ENCODE measurements at regions not wholly inside any gene's neighbourhood (a gene's known extent, or its start where the extent isn't known, plus 50 kb on each side); places are given as distances from the start of the nearest gene placed in this dataset.

DNA sequence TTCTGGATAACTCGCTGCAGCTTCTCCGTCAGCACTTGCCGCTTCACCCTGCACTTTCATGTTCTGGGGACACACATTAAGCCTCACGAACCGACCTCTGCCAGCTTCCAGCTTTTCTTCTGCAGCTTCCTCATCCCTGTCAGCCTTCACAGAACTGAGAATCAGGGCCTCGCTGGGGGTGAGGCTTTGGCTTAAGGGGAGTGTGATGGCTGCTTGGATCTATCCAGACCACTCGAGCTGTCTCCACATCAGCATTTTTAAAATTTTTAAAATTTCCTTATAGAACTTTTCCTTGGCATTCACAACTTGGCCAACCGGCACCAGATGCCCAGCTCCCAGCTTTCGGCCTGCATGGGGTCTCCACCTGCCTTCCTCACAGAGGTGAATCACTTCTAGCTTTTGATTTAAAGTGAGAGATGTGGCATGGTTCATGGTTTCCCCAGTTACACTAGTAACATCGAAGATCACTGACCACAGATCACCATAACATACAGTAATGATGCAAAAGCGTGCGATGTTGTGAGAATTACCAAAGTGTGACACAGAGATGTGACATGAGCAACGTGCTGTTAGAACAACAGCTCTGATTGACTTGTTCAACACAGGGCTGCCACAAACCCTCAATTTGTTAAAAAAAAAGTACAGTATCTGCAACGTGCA is 139.1 kb upstream of the C14orf180 start:
- DNase-seq (ENCODE audit: low read depth) = no peak

DNA sequence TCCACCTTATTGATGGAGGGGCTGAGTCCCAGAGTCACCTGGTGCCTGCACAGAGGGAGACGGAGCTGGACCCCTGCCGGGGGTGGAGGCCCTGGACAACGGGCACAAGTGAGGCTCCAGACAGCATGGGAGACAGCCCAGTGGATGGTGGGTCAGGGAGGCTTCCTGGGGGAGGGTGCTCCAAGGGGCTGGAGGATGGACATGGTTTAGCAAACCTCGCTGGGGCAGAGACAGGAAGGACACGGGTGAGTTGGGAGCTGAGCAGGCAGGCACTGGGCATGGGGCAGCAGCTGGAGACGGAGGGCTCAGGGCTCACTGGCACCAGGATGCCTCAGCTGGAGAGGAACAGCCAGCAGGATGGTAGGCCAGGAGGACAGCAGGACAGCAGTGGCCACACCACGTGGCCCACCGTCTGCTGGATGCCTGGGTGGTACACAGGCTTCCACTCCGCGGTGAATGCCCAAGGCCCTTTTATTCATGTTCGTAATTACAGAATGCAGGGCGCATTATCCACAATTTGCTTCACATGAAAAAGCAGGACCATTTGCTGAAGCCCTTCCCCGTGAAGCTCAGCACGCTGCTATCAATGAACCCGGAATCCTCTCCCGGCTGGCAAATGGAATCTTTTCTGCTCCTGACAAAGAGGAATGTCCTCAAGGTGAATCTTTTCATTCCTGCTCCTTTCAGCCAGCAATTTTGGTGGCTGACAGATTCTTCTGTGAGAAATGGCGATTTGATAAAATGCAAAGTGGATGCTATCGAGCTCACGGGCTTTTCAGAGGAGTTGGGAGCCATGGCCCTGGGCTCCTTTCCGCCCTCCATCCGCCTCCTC is 138.1 kb upstream of the C14orf180 start:
- DNase-seq (ENCODE audit: low read depth) = no peak

DNA sequence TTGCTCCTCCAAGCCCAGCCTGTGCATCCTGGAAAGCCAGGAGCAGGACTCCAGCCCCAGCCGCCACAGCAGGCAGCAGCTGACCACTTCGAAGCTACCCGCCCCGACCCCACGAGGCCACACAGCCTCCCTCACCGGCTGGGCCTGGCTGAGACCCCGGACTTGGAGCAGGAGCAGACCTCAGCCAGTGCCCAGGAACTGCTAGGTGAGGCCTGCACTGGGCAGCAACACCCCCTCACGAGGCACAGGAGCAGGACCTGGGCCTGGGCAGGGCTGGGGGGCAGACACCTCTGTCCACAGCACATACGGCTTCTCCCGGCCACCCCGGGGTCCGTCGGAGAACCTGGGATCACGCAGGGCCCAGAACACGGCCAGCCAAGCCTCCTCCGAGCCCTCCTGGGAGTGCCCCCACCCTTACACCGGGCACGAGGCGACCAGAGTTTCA is 137.4 kb upstream of the C14orf180 start:
- no peak for DNase-seq (ENCODE audit: low read depth)

DNA sequence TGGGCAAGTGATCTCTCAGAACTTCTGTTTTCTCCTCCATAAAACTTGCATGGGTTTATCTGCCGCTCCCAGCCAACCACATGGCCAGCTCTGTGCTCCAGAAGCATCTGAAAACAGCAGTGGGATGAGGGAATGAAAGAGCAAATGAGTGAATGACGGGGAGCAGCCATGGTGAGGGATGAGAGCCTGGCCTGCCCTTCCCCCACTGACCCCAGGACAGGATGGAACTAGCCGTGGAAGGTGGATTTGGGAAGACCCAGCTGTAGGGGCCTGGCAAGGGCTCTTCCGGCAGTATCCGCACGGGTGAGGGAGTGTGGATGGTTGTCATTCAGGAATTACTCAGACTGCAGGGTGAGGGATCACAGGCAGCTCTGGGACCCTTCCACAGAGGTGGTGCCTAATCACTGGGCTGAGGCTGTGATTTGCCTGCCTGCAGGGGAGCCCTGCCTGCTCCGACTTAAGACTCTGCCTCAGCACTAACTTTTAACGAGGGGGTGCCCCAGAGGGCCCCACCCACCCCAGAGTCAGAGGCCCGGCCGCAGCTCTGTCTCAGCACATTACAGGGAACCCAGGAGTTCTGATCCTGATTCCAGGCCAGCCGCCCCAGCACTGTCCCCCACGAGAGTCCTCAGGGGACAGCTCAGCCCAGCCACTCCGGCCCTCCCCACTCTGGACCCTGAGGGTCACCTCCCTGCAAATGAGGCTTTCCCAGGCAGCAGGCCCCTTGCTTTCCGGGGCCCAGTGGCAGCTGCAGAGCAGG is 136.8 kb upstream of the C14orf180 start:
- DNase-seq (ENCODE audit: low read depth) = no peak

DNA sequence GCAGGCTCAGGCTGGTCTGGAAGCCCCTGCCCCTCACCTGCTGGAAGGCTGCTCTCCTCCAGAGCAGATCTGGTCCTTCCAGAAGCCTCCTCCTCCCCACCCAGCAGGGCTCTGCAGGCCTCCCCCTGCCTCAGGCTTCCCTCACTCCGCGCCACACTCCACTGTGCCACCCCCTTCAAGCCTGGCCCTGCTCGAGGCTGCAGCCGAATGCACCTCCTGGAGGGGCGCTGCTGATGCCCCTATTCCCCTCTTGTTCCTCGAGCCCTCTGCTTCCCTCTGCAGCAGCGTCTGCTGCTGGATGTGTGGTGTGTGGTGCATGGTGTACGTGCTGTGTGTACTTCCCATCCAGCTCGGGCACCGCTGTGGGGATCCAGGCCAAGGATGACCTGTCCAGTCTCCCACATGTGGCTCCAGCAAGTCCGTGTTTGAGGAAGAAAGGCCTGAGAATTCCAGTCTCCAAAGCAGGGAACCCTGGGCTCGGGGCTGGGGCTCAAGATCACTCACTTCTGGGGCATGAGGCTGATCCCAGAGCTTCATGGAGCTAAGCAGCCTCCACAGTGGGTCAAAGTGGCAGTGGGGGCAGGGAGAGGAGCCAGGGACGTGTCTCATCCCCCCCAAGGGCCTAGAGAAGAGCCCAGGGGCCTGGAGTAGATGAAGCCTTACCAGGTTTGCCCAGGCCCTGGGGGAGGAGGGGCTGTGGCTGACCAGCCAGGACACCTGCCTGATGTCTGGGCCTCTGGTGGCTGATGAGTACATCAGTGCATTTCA is 136.0 kb upstream of the C14orf180 start:
- no peak for DNase-seq (ENCODE audit: low read depth)

DNA sequence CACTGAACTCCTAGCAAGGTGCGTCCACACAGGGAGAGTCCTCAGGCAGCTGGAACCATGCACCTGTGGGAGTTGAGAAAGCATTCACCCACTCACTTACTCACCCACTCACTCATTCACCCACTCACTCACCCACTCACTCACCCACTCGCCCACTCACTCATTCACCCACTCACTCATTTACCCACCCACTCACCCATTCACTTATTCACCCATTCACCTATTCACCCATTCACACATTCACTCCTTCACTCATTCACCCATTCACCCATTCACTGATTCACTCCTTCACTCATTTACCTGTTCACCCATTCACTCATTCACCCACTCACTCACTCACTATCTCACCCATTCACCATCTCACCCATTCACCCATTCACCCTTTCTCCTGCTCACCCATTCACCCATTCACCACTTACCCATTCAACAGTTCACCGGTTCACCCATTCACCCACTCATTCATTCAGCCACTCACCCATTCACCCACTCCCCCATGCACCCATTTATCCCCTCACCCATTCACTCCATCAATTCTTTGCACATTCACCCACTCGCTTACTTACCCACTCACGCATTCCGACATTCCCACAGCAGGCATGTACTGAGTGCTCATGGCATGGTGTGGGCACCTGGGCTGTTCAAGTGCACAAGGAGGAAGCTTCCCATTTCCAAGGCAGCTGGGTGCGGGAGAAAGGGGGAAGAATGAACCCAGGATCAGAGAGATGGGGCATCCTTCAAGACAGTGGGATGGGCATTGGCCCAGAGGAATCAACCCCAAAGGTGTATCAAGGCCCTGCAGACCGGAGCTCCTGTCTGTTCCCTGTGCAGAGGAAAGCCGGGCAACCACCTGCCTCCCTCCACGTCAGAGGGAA is 135.2 kb upstream of the C14orf180 start:
- no peak for DNase-seq (ENCODE audit: low read depth)

DNA sequence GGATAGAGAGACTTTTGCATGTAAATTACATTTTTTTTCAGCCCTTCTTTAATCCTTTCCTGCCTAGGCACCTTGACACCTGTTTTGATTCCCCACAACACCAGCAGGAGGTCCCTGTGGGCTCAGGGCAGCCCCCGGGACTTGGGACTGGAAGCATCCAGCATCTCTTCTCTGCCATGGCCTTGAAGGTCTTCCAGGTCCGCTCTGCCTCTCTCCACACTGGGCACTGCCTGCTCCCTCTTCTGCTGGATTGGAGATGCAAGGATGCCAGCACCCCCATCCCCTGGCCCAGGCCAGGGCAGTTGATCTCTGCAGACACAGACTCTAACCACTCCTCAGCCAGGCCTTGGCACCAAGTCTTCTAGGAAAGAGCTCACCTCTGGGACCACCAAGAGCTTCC is 134.5 kb upstream of the C14orf180 start:
- no peak for DNase-seq (ENCODE audit: low read depth)

DNA sequence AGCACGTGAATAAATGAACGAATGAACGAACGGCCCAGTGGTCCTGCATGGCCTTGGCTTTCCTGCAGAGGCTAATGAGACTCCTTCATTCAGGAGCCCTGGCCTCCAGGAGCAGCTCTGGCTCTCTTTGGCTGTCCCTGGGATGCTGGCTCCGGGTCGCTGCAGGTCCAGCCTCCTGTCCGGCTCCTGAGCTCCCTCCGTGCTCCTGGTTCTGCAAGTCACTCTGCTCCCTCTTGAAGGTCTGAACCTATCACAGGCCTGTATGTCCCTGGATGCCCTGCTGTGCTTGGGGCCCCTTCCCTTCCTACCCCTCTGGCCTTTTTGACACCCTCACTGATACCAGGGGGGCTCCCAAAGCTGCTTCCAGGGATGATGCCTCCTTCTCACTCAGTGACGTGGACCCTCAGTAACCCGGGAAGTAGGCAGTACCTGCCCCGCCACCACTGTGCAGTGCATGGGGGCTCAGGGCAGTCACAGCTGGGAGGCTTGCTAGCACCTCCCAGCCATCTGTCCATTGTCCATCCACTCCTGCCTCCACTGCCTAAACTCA is 133.7 kb upstream of the C14orf180 start:
- no peak for DNase-seq (ENCODE audit: low read depth)

DNA sequence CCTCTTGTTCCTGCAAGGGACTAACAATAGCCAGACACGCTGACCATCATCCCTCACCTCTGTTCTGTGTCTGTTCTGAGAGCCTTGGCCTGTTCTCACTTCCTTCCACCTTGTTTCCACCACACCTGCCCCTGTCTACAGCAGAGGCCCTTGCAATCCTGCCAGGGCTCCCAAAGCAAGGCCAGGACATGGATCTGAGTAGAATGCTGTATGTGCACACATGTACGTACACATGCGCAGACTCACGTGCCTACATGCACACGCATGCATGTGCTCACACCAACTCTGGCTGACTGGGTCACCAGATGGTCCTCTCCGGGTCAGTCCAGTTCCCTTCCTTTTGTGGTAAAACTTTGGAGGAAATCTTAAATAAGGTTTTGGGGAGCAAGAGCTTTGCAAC is 133.0 kb upstream of the C14orf180 start:
- DNase-seq (ENCODE audit: low read depth) = no peak

DNA sequence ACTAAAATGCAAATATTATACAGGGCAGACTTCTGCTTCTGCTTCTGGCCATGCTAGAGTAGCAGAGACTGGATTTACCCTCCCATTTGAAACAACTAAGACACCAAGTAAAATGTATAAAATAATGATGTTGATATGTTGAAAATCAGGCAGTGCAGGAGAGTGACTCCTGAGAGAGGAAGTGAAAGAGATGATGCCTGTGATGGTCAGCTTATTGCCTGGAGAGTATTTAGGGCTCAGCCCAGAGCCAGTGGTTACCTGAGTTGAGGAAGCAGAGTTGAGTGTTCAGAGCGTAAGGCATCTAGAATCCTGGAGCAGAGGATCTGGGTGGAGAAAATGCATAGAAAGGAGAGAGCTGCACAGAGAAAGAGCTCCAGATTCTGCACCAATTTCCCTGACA is 131.8 kb upstream of the C14orf180 start:
- DNase-seq (ENCODE audit: low read depth) = no peak

DNA sequence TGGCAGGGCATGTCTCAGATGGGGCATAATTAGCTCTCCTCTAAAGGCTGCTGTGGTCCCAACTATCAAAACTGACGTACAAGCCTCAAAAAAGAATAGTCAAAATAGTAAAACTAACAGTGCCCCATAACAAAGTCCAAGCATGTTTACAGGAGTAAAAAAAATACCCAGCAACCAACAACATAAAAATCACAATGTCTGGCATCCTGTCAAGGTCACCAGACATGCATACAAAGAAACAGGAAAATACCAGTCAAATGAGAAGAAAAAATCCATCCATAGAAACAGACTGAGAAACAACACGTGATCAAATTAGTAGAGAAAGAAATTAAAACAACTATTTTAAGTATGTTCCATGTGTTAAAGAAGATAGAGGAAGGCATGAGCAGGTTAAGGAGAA is 131.2 kb upstream of the C14orf180 start:
- DNase-seq (ENCODE audit: low read depth) = no peak

DNA sequence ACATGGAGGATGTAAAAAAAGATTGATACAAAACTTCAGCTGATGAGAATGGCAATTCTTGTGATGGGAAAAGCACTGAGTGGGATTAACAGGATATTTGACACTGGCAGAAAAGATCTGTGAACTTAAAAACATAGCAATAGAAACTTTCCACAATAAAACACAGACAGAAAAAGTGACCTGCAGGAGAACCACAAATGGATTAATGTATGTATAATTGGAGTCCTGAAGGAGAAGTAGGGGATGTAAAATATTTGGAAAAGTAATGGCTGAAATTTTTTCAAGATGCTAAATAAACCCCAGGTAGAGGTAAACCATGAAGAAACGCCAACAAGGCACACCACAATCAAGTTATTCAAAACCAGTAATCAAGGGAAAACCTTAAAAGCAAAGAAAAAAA is 130.8 kb upstream of the C14orf180 start:
- no peak for DNase-seq (ENCODE audit: low read depth)

DNA sequence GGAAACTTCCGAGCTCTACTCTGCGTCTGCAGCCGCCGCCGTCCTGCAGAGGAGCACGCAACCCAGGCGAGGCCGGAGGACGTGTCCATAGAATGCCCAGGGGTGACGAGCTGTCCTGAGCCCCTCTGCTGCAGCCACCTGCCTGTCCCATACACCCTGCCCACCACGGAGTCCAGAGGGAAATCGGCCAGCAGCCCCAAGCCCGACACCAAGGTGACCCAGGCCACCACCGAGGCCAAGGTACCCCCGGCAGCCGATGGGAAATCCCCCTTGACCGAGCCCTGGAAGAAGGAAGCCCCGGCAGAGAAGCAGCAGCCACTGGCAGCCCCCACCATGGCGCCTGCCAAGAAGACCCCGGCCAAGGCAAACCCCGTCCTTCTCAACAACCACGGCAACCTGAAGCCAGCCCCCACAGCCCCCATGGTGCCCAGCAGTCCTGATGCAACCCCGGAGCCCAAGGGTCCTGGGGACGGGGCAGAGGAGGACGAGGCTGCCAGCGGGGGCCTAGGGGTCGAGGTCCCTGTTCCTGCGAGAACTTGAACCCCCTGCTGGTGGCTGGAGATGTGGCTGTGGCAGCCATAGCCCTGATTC is 128.7 kb upstream of the C14orf180 start:
- DNase-seq (ENCODE audit: low read depth) = no peak

DNA sequence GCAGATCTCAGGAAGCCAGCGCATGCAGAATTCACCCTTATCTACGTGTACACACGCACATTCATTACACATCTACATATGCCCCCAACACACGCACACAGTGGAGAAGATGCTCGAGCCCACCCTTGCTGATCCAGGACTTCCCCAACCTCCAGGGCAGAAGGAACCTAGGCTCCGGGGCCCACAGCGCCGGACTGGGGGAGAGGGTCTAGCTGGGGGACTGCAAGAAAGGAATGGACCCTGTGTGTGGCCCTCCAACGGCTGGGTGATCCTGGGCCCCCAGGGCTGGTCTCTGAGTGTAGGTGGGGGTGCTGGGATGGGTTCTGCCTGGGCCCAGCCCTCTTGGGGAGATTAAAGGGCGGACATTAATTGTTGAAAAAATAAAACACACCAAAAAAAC is 128.1 kb upstream of the C14orf180 start:
- no peak for DNase-seq (ENCODE audit: low read depth)

DNA sequence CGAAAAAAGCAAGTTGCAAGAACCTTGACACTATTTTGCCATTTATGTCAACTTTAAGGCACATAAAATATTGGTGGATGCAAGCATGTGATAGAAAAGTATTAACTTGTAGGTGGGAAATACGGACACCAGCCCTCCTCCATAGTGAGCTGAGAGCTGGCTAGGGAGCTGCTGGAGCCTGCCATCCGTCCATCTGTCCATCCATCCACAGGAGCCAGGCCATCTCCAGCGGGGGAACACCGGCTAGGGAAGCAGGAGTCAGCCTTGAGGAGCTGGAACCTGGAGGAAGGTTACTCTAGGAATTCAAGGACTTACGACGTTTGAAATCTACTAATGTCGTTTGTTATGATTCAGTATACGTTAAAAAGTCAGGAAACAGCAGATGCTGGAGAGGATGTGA is 120.7 kb upstream of the C14orf180 start:
- DNase-seq (ENCODE audit: low read depth) = no peak

DNA sequence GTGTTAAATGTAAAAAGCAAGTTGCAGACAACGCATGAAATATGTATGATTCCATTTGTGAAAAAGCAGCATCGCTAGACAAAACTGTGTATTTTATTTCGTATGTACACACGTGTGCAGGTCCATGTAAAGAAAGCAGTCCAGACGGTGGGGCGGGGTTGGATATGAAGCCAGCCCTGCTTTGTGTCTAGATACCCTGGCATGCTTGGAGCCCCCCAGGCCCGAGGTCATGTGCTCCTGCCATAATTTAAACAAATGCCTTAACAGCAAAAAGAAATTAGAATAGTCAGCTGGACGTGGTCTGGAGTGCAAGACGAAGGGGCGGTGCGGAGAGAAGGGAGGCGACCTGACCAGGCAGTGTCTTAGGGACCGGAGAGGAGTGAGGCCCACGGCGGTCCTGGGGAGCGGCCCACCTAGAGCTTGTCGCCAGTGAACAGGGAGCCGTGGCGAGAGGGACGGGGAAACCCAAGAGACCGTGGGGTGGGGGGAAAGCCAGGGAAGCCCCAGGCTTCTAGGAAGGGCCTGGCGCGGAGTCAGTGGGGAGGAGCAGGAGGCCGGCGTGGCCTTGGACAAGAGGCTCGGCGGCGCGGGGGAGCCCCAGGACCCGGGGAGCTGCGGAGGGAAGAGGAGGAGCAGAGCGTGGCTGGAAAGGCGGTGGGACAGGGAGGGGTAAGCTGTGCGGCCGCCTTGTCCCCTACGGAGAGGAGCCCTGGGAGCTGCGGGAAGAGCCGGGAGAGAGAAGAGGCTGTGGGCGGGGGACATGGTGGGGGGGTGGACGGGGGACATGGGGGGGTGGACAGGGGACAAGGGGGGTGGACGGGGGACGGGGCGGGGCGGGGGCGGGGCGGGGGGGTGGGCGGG is 118.5 kb upstream of the C14orf180 start:
- no peak for DNase-seq (ENCODE audit: low read depth)

DNA sequence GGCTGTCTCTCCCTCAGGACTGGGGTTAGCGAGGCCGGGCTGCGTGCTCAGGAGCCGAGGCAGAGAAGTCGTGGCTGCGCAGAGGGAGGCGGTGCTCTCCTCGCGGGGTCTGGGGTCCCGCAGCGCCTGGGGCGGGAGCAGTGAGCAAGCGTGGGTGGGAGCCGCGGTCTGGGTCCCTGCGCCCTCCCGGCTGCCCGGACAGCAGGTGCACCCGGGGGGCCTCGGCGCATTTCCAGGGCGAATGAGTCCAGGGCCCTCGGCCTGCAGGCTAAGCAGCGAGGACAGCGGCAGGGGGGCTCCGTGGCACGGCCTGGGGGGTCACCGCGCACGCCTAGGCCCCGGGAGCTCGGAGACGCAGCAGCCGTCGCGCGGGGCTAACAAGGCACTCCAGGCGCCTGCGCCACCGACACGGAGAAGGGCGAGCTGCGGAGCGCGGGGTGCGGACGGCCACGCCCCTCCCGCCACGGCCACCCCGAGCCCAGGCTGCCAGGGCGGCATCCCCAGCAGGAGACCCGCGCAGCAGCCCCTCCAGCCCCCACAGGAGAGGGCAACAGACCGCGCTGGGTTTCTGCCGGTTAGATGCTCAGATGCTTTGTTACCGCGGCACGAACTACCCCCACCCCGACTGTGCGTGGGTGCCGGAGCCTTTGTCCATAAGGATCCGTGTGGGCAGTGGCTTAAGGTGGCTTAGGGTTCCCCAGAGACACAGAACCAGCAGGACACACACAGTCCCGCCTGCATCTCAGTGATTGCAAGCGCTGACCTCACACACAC is 117.7 kb upstream of the C14orf180 start:
- DNase-seq (ENCODE audit: low read depth) = no peak
